ENCODE measurements at regions not wholly inside any gene's neighbourhood (a gene's known extent, or its start where the extent isn't known, plus 50 kb on each side); places are given as distances from the start of the nearest gene placed in this dataset.
A peak's percentile ranks its signal among the peaks of the same experiment; 100 is the strongest.
"Not testable (repeated sequence)": the region's sequence is repeated elsewhere in the genome, so short reads cannot be mapped to it uniquely, and the experiment has no call there.

- no peak for DNase-seq (ENCODE audit: insufficient read length, low spot score)
- no peak for FAIRE-seq
These were observed 105.8 kb upstream of the TRIM2 start for GRCh38 chr4:153098427-153098826.

GRCh38 chr4:153099391-153100140 lies 104.7 kb upstream of the TRIM2 start:
- DNase-seq (ENCODE audit: insufficient read length, low spot score), result no peak
- no peak for FAIRE-seq

- not testable (repeated sequence) for DNase-seq (ENCODE audit: insufficient read length, low spot score); FAIRE-seq
These were observed 97.5 kb upstream of the TRIM2 start for GRCh38 chr4:153106736-153107135.

GRCh38 chr4:153107246-153107645 lies 97.0 kb upstream of the TRIM2 start:
- no peak for DNase-seq (ENCODE audit: insufficient read length, low spot score)
- FAIRE-seq, result no peak

- DNase-seq (ENCODE audit: insufficient read length, low spot score), result no peak
- no peak for FAIRE-seq
These were observed 94.9 kb upstream of the TRIM2 start for GRCh38 chr4:153109296-153109849.

- no peak for FAIRE-seq
- no peak for DNase-seq (ENCODE audit: insufficient read length, low spot score)
These were observed 93.5 kb upstream of the TRIM2 start for GRCh38 chr4:153110739-153111138.

- no peak for FAIRE-seq
- DNase-seq (ENCODE audit: insufficient read length, low spot score), result no peak
These were observed 92.7 kb upstream of the TRIM2 start for GRCh38 chr4:153111426-153112040.

GRCh38 chr4:153112041-153112441 lies 92.2 kb upstream of the TRIM2 start:
- no peak for FAIRE-seq
- DNase-seq (ENCODE audit: insufficient read length, low spot score), result no peak

GRCh38 chr4:153113061-153113837 lies 91.0 kb upstream of the TRIM2 start:
- no peak for FAIRE-seq

GRCh38 chr4:153113838-153114105 lies 90.5 kb upstream of the TRIM2 start:
- no peak for DNase-seq (ENCODE audit: insufficient read length, low spot score)
- peak; percentile 40 for FAIRE-seq

More at GRCh38 chr4:153113061-153113837, 91.0 kb upstream of the TRIM2 start:
- DNase-seq (ENCODE audit: insufficient read length, low spot score), result no peak

GRCh38 chr4:153114771-153115321 lies 89.4 kb upstream of the TRIM2 start:
- DNase-seq (ENCODE audit: insufficient read length, low spot score) (no peak), FAIRE-seq (no peak)

GRCh38 chr4:153115322-153116290 lies 88.6 kb upstream of the TRIM2 start:
- DNase-seq (ENCODE audit: insufficient read length, low spot score) (peak; percentile 83), FAIRE-seq (peak; percentile 76)

GRCh38 chr4:153116291-153116680 lies 88.0 kb upstream of the TRIM2 start:
- FAIRE-seq, result no peak
- no peak for DNase-seq (ENCODE audit: insufficient read length, low spot score)

GRCh38 chr4:153116801-153117200 lies 87.4 kb upstream of the TRIM2 start:
- DNase-seq (ENCODE audit: insufficient read length, low spot score) (no peak), FAIRE-seq (no peak)

GRCh38 chr4:153117554-153117953 lies 86.7 kb upstream of the TRIM2 start:
- no peak for DNase-seq (ENCODE audit: insufficient read length, low spot score)
- FAIRE-seq, result peak; percentile 23

- FAIRE-seq, result no peak
- no peak for DNase-seq (ENCODE audit: insufficient read length, low spot score)
These were observed 84.6 kb upstream of the TRIM2 start for GRCh38 chr4:153119626-153120025.

- DNase-seq (ENCODE audit: insufficient read length, low spot score), result no peak
- no peak for FAIRE-seq
These were observed 84.0 kb upstream of the TRIM2 start for GRCh38 chr4:153120235-153120634.

GRCh38 chr4:153122855-153123254 lies 81.4 kb upstream of the TRIM2 start:
- DNase-seq (ENCODE audit: insufficient read length, low spot score), result no peak

GRCh38 chr4:153126137-153126536 lies 78.1 kb upstream of the TRIM2 start:
- DNase-seq (ENCODE audit: insufficient read length, low spot score), result no peak
- FAIRE-seq, result no peak

More at GRCh38 chr4:153122855-153123254, 81.4 kb upstream of the TRIM2 start:
- no peak for FAIRE-seq
